GM18951 (cell line): ENCODE measurements at regions not wholly inside any gene's neighbourhood (a gene's known extent, or its start where the extent isn't known, plus 50 kb on each side); places are given as distances from the start of the nearest gene placed in this dataset.

Source experiments
- POLR2A ChIP-seq: IDR thresholded peaks from 4 replicates; pipeline ENCODE4 v1.6.1; 2011; ENCODE audit warnings: mild to moderate bottlenecking; ENCODE audit not compliant: insufficient read length, insufficient read depth; ENCODE audit errors: extremely low read depth
- in situ Hi-C: fragments of 300-500 bp; cut with MboI; formaldehyde crosslinking; loops from one replicate; pipeline ENCODE4 v1.12.0; 2022; ENCODE audit warnings: low sequenced_read_pairs, mixed read lengths, inconsistent platforms; ENCODE audit not compliant: unreplicated experiment

- TF ChIP-seq POLR2A = no peak
- in situ Hi-C loops = no loop called here
Measured at GRCh38 chr10:9745158-9745557, 1272.5 kb upstream of the CELF2 start.

GRCh38 chr10:9757176-9757575 is 1260.5 kb upstream of the CELF2 start:
- no peak for TF ChIP-seq POLR2A
- in situ Hi-C loops = no loop called here

- in situ Hi-C loops = no loop called here
Measured at GRCh38 chr10:9759596-9759995, 1258.1 kb upstream of the CELF2 start.

GRCh38 chr10:9762966-9763656 is 1254.6 kb upstream of the CELF2 start:
- no peak for TF ChIP-seq POLR2A
- in situ Hi-C loops = no loop called here

More at GRCh38 chr10:9759596-9759995, 1258.1 kb upstream of the CELF2 start:
- no peak for TF ChIP-seq POLR2A

- in situ Hi-C loops = no loop called here
- TF ChIP-seq POLR2A = no peak
Measured at GRCh38 chr10:9766762-9767161, 1250.9 kb upstream of the CELF2 start.

GRCh38 chr10:9781666-9782065 is 1236.0 kb upstream of the CELF2 start:
- in situ Hi-C loops = no loop called here
- TF ChIP-seq POLR2A = no peak

- TF ChIP-seq POLR2A = no peak
- in situ Hi-C loops = no loop called here
Measured at GRCh38 chr10:9786101-9786500, 1231.6 kb upstream of the CELF2 start.

GRCh38 chr10:9786576-9786975 is 1231.1 kb upstream of the CELF2 start:
- TF ChIP-seq POLR2A = no peak
- in situ Hi-C loops = no loop called here

GRCh38 chr10:9789996-9790395 is 1227.7 kb upstream of the CELF2 start:
- no peak for TF ChIP-seq POLR2A
- in situ Hi-C loops = no loop called here

- TF ChIP-seq POLR2A = no peak
- in situ Hi-C loops = no loop called here
Measured at GRCh38 chr10:9792181-9792580, 1225.5 kb upstream of the CELF2 start.

- in situ Hi-C loops = no loop called here
- TF ChIP-seq POLR2A = no peak
Measured at GRCh38 chr10:9796564-9796963, 1221.1 kb upstream of the CELF2 start.

GRCh38 chr10:9800011-9800410 is 1217.7 kb upstream of the CELF2 start:
- in situ Hi-C loops = no loop called here
- TF ChIP-seq POLR2A = no peak

- TF ChIP-seq POLR2A = no peak
- in situ Hi-C loops = no loop called here
Measured at GRCh38 chr10:9800571-9800970, 1217.1 kb upstream of the CELF2 start.

- in situ Hi-C loops = no loop called here
- no peak for TF ChIP-seq POLR2A
Measured at GRCh38 chr10:9807846-9808245, 1209.8 kb upstream of the CELF2 start.

- TF ChIP-seq POLR2A = no peak
- in situ Hi-C loops = no loop called here
Measured at GRCh38 chr10:9811601-9812000, 1206.1 kb upstream of the CELF2 start.
